8988T (cell line): ENCODE measurements at regions not wholly inside any gene's neighbourhood (a gene's known extent, or its start where the extent isn't known, plus 50 kb on each side); places are given as distances from the start of the nearest gene placed in this dataset.
"Not testable (repeated sequence)": the region's sequence is repeated elsewhere in the genome, so short reads cannot be mapped to it uniquely, and the experiment has no call there.

Source experiments
- DNase-seq: peaks from one replicate; pipeline ENCODE4 v3.0.0; 2011

GRCh38 chr6:81451787-81452186 lies 300.7 kb downstream of the TENT5A start:
- DNase-seq: no peak

- DNase-seq: no peak
These were observed 302.3 kb downstream of the TENT5A start for GRCh38 chr6:81450180-81450579.

GRCh38 chr6:81446509-81446908 lies 306.0 kb downstream of the TENT5A start:
- no peak for DNase-seq

- DNase-seq: no peak
These were observed 313.1 kb downstream of the TENT5A start for GRCh38 chr6:81439417-81439816.

- DNase-seq: no peak
These were observed 315.5 kb downstream of the TENT5A start for GRCh38 chr6:81436990-81437389.

- DNase-seq: no peak
These were observed 339.2 kb downstream of the TENT5A start for GRCh38 chr6:81413306-81413705.

- no peak for DNase-seq
These were observed 350.4 kb downstream of the TENT5A start for GRCh38 chr6:81401970-81402690.

- no peak for DNase-seq
These were observed 355.6 kb downstream of the TENT5A start for GRCh38 chr6:81396916-81397315.

- no peak for DNase-seq
These were observed 365.3 kb downstream of the TENT5A start for GRCh38 chr6:81387163-81387562.

- DNase-seq: no peak
These were observed 367.6 kb downstream of the TENT5A start for GRCh38 chr6:81384921-81385320.

GRCh38 chr6:81383472-81383871 lies 369.0 kb downstream of the TENT5A start:
- DNase-seq: no peak

GRCh38 chr6:81382852-81383251 lies 369.6 kb downstream of the TENT5A start:
- DNase-seq: no peak

- DNase-seq: no peak
These were observed 371.0 kb downstream of the TENT5A start for GRCh38 chr6:81381382-81381916.

GRCh38 chr6:81380718-81381338 lies 371.7 kb downstream of the TENT5A start:
- no peak for DNase-seq

- no peak for DNase-seq
These were observed 375.7 kb downstream of the TENT5A start for GRCh38 chr6:81376745-81377144.

GRCh38 chr6:81373414-81373813 lies 379.1 kb downstream of the TENT5A start:
- DNase-seq: no peak

GRCh38 chr6:81371930-81372329 lies 380.6 kb downstream of the TENT5A start:
- DNase-seq: no peak

GRCh38 chr6:81366972-81367371 lies 385.5 kb downstream of the TENT5A start:
- no peak for DNase-seq

- DNase-seq: no peak
These were observed 390.2 kb downstream of the TENT5A start for GRCh38 chr6:81362246-81362645.

GRCh38 chr6:81353262-81353661 lies 399.2 kb downstream of the TENT5A start:
- no peak for DNase-seq

- DNase-seq: not testable (repeated sequence)
These were observed 408.5 kb downstream of the TENT5A start for GRCh38 chr6:81344026-81344425.

- no peak for DNase-seq
These were observed 411.5 kb downstream of the TENT5A start for GRCh38 chr6:81340946-81341345.

- DNase-seq: no peak
These were observed 421.0 kb downstream of the TENT5A start for GRCh38 chr6:81331526-81331925.

GRCh38 chr6:81328700-81329099 lies 423.8 kb downstream of the TENT5A start:
- DNase-seq: no peak
